Neural cell (in vitro differentiated cells): ENCODE measurements at regions not wholly inside any gene's neighbourhood (a gene's known extent, or its start where the extent isn't known, plus 50 kb on each side); places are given as distances from the start of the nearest gene placed in this dataset.
A peak's percentile ranks its signal among the peaks of the same experiment; 100 is the strongest.

Source experiments
- H2AFZ ChIP-seq: fragments of 200-600, 300-800 bp; sonication (generic), shearing (Covaris generic); 2 replicates; pipeline ENCODE4 v1.6.0; 2014; ENCODE audit warnings: low read depth, mild to moderate bottlenecking, antibody characterized with exemption, low read length, moderate library complexity
- H3F3A ChIP-seq: fragments of 200-600 bp; shearing (Covaris generic); 2 replicates; pipeline ENCODE4 v1.6.1; 2016; ENCODE audit warnings: mild to moderate bottlenecking, moderate library complexity, mixed read lengths, antibody characterized with exemption, low read length; ENCODE audit not compliant: insufficient read depth, poor library complexity, severe bottlenecking
- H3K27ac ChIP-seq: fragments of 200-600, 300-800 bp; sonication (generic), shearing (Covaris generic); 2 replicates; pipeline ENCODE4 v1.5.1; 2014; ENCODE audit warnings: mild to moderate bottlenecking, low read length, moderate library complexity
- H3K27me3 ChIP-seq: fragments of 300-800, 200-600 bp; sonication (generic), shearing (Covaris generic); 2 replicates; pipeline ENCODE4 v1.6.0; 2014; ENCODE audit warnings: mild to moderate bottlenecking, low read depth, low read length, moderate library complexity; ENCODE audit not compliant: insufficient read depth
- H3K36me3 ChIP-seq: fragments of 300-800, 200-600 bp; sonication (generic), shearing (Covaris generic); 2 replicates; pipeline ENCODE4 v1.5.1; 2014; ENCODE audit warnings: mild to moderate bottlenecking, antibody characterized with exemption, low read length, moderate library complexity; ENCODE audit not compliant: insufficient read depth
- H3K4me2 ChIP-seq: fragments of 300-800, 200-600 bp; sonication (generic), shearing (Covaris generic); 2 replicates; pipeline ENCODE4 v1.6.0; 2014; ENCODE audit warnings: mild to moderate bottlenecking, low read length
- H3K4me3 ChIP-seq: fragments of 300-800, 200-600 bp; sonication (generic), shearing (Covaris generic); 2 replicates; pipeline ENCODE4 v1.5.1; 2014; ENCODE audit warnings: mild to moderate bottlenecking, low read length, moderate library complexity
- H3K79me2 ChIP-seq: fragments of 200-600 bp; shearing (Covaris generic); replicated peaks from 2 replicates; pipeline ENCODE4 v1.6.0; 2014; ENCODE audit warnings: mild to moderate bottlenecking, low read length, moderate library complexity; ENCODE audit not compliant: insufficient read depth
- H3K9ac ChIP-seq: fragments of 300-800, 200-600 bp; sonication (generic), shearing (Covaris generic); 2 replicates; pipeline ENCODE4 v1.6.1; 2016; ENCODE audit warnings: mild to moderate bottlenecking, low read length, mixed read lengths
- H3K9me2 ChIP-seq: fragments of 200-600 bp; shearing (Covaris generic); 2 replicates; pipeline ENCODE4 v1.6.1; 2016; ENCODE audit warnings: mild to moderate bottlenecking, low read length, mixed read lengths; ENCODE audit not compliant: insufficient read depth
- H3K9me3 ChIP-seq: fragments of 200-600, 300-800 bp; sonication (generic), shearing (Covaris generic); 2 replicates; pipeline ENCODE4 v1.6.1; 2016; ENCODE audit warnings: mild to moderate bottlenecking, mixed run types, low read length, moderate library complexity, mixed read lengths
- H4K20me1 ChIP-seq: fragments of 200-600 bp; shearing (Covaris generic); 2 replicates; pipeline ENCODE4 v1.6.1; 2016; ENCODE audit warnings: mild to moderate bottlenecking, mixed run types; ENCODE audit not compliant: insufficient read depth
- CTCF ChIP-seq: fragments of 450-650 bp; IDR thresholded peaks from 2 replicates; pipeline ENCODE4 v1.5.1; 2014; ENCODE audit warnings: antibody characterized with exemption, mild to moderate bottlenecking, moderate library complexity; ENCODE audit not compliant: poor library complexity, severe bottlenecking
- EP300 ChIP-seq: fragments of 450-650 bp; conservative IDR thresholded peaks from 2 replicates; pipeline ENCODE4 v1.6.1; 2014; ENCODE audit warnings: antibody characterized with exemption, mild to moderate bottlenecking, moderate library complexity; ENCODE audit not compliant: poor library complexity, severe bottlenecking
- EZH2 ChIP-seq: fragments of 200-600, 300-800 bp; shearing (Covaris generic), sonication (generic); IDR thresholded peaks from 2 replicates; pipeline ENCODE4 v1.6.1; 2014; ENCODE audit warnings: antibody characterized with exemption, low read length, borderline replicate concordance, mild to moderate bottlenecking; ENCODE audit not compliant: insufficient read depth, poor library complexity, severe bottlenecking
- MXI1 ChIP-seq: fragments of 450-650 bp; conservative IDR thresholded peaks from 2 replicates; pipeline ENCODE4 v1.6.1; 2014; ENCODE audit warnings: antibody characterized with exemption, mild to moderate bottlenecking; ENCODE audit not compliant: poor library complexity, severe bottlenecking
- POLR2AphosphoS5 ChIP-seq: IDR thresholded peaks from 2 replicates; pipeline ENCODE4 v1.6.1; 2012
- RAD21 ChIP-seq: fragments of 450-650 bp; conservative IDR thresholded peaks from 2 replicates; pipeline ENCODE4 v1.6.1; 2014; ENCODE audit warnings: antibody characterized with exemption, mild to moderate bottlenecking, moderate library complexity
- REST ChIP-seq: IDR thresholded peaks from 2 replicates; pipeline ENCODE4 v1.6.1; 2012; ENCODE audit warnings: borderline replicate concordance
- SMC3 ChIP-seq: fragments of 450-650 bp; conservative IDR thresholded peaks from 2 replicates; pipeline ENCODE4 v1.6.1; 2014; ENCODE audit warnings: antibody characterized with exemption, mild to moderate bottlenecking, moderate library complexity; ENCODE audit not compliant: poor library complexity
- TAF1 ChIP-seq: IDR thresholded peaks from 2 replicates; pipeline ENCODE4 v1.6.1; 2012; ENCODE audit warnings: low read depth

- no peaks in the 10 kb centered on the region for H3F3A ChIP-seq
- H3K9ac ChIP-seq: no peak overlapping the region
- no peak overlapping the region for H3K27ac ChIP-seq
- no peaks in the 10 kb centered on the region for H3K9me2 ChIP-seq
- no peaks in the 10 kb centered on the region for H3K27me3 ChIP-seq
- no peaks in the 10 kb centered on the region for H3K36me3 ChIP-seq
- no peaks in the 10 kb centered on the region for H3K79me2 ChIP-seq
- no peak overlapping the region for H2AFZ ChIP-seq
- TF ChIP-seq CTCF (peak; percentile 23), MXI1 (no peak), EZH2 (no peak), TAF1 (no peak), EP300 (no peak), RAD21 (no peak), REST (no peak), SMC3 (peak; percentile 18), POLR2AphosphoS5 (no peak)
- H4K20me1 ChIP-seq: no peaks in the 10 kb centered on the region
- H3K9me3 ChIP-seq: no peaks in the 10 kb centered on the region
- H3K4me2 ChIP-seq: no peak overlapping the region
- no peak overlapping the region for H3K4me3 ChIP-seq
Measured at GRCh38 chr10:69742928-69743602, 58.6 kb upstream of the COL13A1 start.

GRCh38 chr10:69744971-69745370 is 56.7 kb upstream of the COL13A1 start:
- no peak overlapping the region for H3K27ac ChIP-seq
- no peaks in the 10 kb centered on the region for H3K79me2 ChIP-seq
- no peaks in the 10 kb centered on the region for H3K9me2 ChIP-seq
- H3K36me3 ChIP-seq: no peaks in the 10 kb centered on the region
- no peaks in the 10 kb centered on the region for H3K9me3 ChIP-seq
- H2AFZ ChIP-seq: no peak overlapping the region
- no peaks in the 10 kb centered on the region for H3F3A ChIP-seq
- no peak for TF ChIP-seq TAF1
- TF ChIP-seq EZH2: no peak
- TF ChIP-seq CTCF: no peak
- no peak for TF ChIP-seq POLR2AphosphoS5
- TF ChIP-seq MXI1: no peak
- no peak for TF ChIP-seq RAD21
- no peak for TF ChIP-seq SMC3
- no peak for TF ChIP-seq REST
- TF ChIP-seq EP300: no peak
- no peak overlapping the region for H3K4me3 ChIP-seq
- no peaks in the 10 kb centered on the region for H4K20me1 ChIP-seq
- no peak overlapping the region for H3K9ac ChIP-seq
- H3K27me3 ChIP-seq: no peaks in the 10 kb centered on the region
- no peak overlapping the region for H3K4me2 ChIP-seq
